Mammary epithelial cell (primary cell): ENCODE measurements at regions not wholly inside any gene's neighbourhood (a gene's known extent, or its start where the extent isn't known, plus 50 kb on each side); places are given as distances from the start of the nearest gene placed in this dataset.

Experiments used
- EZH2 ChIP-seq: IDR thresholded peaks from 2 replicates; pipeline ENCODE4 v1.6.1; 2012; ENCODE audit warnings: low read length, inconsistent platforms, borderline replicate concordance
- TF ChIP-seq, protein P1 (sequence below), 2 donors: IDR thresholded peaks in 1 of 2; conservative IDR thresholded peaks in 1 of 2; 2 replicates each; pipeline ENCODE4 v1.5.1; 2011 to 2012; ENCODE audit warnings: inconsistent platforms in 2 of 2, low read length in 2 of 2, mild to moderate bottlenecking in 2 of 2, control low read depth in 1 of 2, low read depth in 1 of 2; ENCODE audit not compliant: insufficient read depth in 1 of 2; ENCODE audit errors: extremely low read depth in 1 of 2

DNA sequence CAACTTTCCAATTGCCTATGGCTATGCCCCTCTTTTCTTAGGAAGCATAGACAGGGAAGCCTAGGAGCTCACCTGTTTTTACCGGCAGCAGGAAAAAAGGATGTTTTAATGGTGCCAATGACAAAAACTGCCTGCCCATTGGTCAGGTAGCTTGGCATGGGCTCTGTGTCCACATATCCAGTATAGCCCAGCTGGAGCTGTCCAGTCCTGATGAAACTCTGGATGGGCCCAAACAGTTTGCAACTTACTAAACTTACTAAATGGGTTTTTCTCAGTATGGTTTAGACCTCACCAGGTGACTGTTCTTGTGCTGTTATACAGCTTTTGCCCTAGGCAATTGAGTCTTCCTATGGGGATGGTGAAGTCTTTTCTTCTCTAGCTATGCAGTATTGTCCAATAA lies 711.2 kb downstream of the AMY1C start:
- TF ChIP-seq, protein P1, sequence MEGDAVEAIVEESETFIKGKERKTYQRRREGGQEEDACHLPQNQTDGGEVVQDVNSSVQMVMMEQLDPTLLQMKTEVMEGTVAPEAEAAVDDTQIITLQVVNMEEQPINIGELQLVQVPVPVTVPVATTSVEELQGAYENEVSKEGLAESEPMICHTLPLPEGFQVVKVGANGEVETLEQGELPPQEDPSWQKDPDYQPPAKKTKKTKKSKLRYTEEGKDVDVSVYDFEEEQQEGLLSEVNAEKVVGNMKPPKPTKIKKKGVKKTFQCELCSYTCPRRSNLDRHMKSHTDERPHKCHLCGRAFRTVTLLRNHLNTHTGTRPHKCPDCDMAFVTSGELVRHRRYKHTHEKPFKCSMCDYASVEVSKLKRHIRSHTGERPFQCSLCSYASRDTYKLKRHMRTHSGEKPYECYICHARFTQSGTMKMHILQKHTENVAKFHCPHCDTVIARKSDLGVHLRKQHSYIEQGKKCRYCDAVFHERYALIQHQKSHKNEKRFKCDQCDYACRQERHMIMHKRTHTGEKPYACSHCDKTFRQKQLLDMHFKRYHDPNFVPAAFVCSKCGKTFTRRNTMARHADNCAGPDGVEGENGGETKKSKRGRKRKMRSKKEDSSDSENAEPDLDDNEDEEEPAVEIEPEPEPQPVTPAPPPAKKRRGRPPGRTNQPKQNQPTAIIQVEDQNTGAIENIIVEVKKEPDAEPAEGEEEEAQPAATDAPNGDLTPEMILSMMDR (conservative IDR thresholded peaks at IDR 0.05 in 1 of 2, IDR thresholded peaks at IDR 0.05 in 1 of 2; ENCODE audit: extremely low read depth in 1 of 2, insufficient read depth in 1 of 2, low read depth in 1 of 2, low read length in 2 of 2), result no peak
- TF ChIP-seq EZH2, result no peak
